ENCODE measurements at regions not wholly inside any gene's neighbourhood (a gene's known extent, or its start where the extent isn't known, plus 50 kb on each side); places are given as distances from the start of the nearest gene placed in this dataset.

- Mint-ChIP-seq H3K27me3 (no peaks in the 10 kb centered on the region), H3K9me3 (peaks cover 5 to 10% of the 10 kb centered on the region in 2 donors), H3K4me1 (peaks cover 10% of the 10 kb centered on the region), H3K4me3 (no peak overlapping the region), H3K27ac (no peak overlapping the region)
- ATAC-seq (no peak), DNase-seq (no peak)
These were observed 64.9 kb upstream of the CPEB4 start for GRCh38 chr5:173823274-173823644.

GRCh38 chr5:173823721-173824567, 64.2 kb upstream of the CPEB4 start:
- Mint-ChIP-seq H3K4me1 (peaks cover 10% of the 10 kb centered on the region), H3K4me3 (no peak overlapping the region), H3K27me3 (no peaks in the 10 kb centered on the region), H3K27ac (no peak overlapping the region), H3K9me3 (peaks cover 8 to 14% of the 10 kb centered on the region in 2 donors)
- no peak for DNase-seq
- no peak for ATAC-seq

- H3K4me3 Mint-ChIP-seq, result no peak overlapping the region
- H3K9me3 Mint-ChIP-seq, result peaks cover 8% of the 10 kb centered on the region in 2 donors
- H3K27ac Mint-ChIP-seq, result no peak overlapping the region
- no peak for DNase-seq
- H3K27me3 Mint-ChIP-seq, result no peaks in the 10 kb centered on the region
- peaks cover 10% of the 10 kb centered on the region for H3K4me1 Mint-ChIP-seq
- ATAC-seq, result no peak
These were observed 62.8 kb upstream of the CPEB4 start for GRCh38 chr5:173825215-173825865.

- Mint-ChIP-seq H3K4me3 (no peak overlapping the region), H3K27ac (no peak overlapping the region), H3K4me1 (peaks cover 6% of the 10 kb centered on the region), H3K27me3 (no peaks in the 10 kb centered on the region), H3K9me3 (peaks cover 8% of the 10 kb centered on the region in 2 donors)
- ATAC-seq (no peak), DNase-seq (no peak)
These were observed 62.1 kb upstream of the CPEB4 start for GRCh38 chr5:173826086-173826427.

GRCh38 chr5:173826428-173827350, 61.5 kb upstream of the CPEB4 start:
- DNase-seq, result no peak
- Mint-ChIP-seq H3K27ac (no peak overlapping the region), H3K4me3 (no peak overlapping the region), H3K27me3 (no peaks in the 10 kb centered on the region), H3K4me1 (no peaks in the 10 kb centered on the region), H3K9me3 (peaks cover 8% of the 10 kb centered on the region in 2 donors)
- ATAC-seq, result no peak

- peaks cover 8% of the 10 kb centered on the region in 2 donors for H3K9me3 Mint-ChIP-seq
- DNase-seq (no peak), ATAC-seq (no peak)
- no peak overlapping the region for H3K4me3 Mint-ChIP-seq
- no peaks in the 10 kb centered on the region for H3K4me1 Mint-ChIP-seq
- peak overlapping the region in 1 of 2 donors; percentile 12 for H3K27ac Mint-ChIP-seq
- H3K27me3 Mint-ChIP-seq, result no peaks in the 10 kb centered on the region
These were observed 59.2 kb upstream of the CPEB4 start for GRCh38 chr5:173828952-173829351.

GRCh38 chr5:173829826-173830225, 58.3 kb upstream of the CPEB4 start:
- Mint-ChIP-seq H3K9me3 (peaks cover 8% of the 10 kb centered on the region in 2 donors), H3K27ac (peak overlapping the region in 1 of 2 donors; percentile 27), H3K27me3 (no peaks in the 10 kb centered on the region), H3K4me3 (no peak overlapping the region), H3K4me1 (no peaks in the 10 kb centered on the region)
- DNase-seq, result no peak
- ATAC-seq, result no peak

GRCh38 chr5:173830421-173830820, 57.7 kb upstream of the CPEB4 start:
- Mint-ChIP-seq H3K4me1 (no peaks in the 10 kb centered on the region), H3K27me3 (no peaks in the 10 kb centered on the region), H3K4me3 (no peak overlapping the region), H3K9me3 (peaks cover 8% of the 10 kb centered on the region in 2 donors), H3K27ac (no peak overlapping the region)
- no peak for DNase-seq
- no peak for ATAC-seq

- no peak for DNase-seq
- peaks cover 8% of the 10 kb centered on the region in 2 donors for H3K9me3 Mint-ChIP-seq
- no peak for ATAC-seq
- peak overlapping the region in 1 of 2 donors; percentile 55 for H3K27ac Mint-ChIP-seq
- H3K4me3 Mint-ChIP-seq, result no peak overlapping the region
- no peaks in the 10 kb centered on the region for H3K4me1 Mint-ChIP-seq
- no peaks in the 10 kb centered on the region for H3K27me3 Mint-ChIP-seq
These were observed 56.8 kb upstream of the CPEB4 start for GRCh38 chr5:173831196-173831914.

- no peak for ATAC-seq
- Mint-ChIP-seq H3K4me3 (no peak overlapping the region), H3K4me1 (no peaks in the 10 kb centered on the region), H3K27me3 (no peaks in the 10 kb centered on the region), H3K9me3 (peaks cover 8% of the 10 kb centered on the region in 2 donors), H3K27ac (peak overlapping the region in 1 of 2 donors; percentile 1)
- DNase-seq, result no peak
These were observed 55.8 kb upstream of the CPEB4 start for GRCh38 chr5:173832386-173832785.

GRCh38 chr5:173833196-173833985, 54.8 kb upstream of the CPEB4 start:
- ATAC-seq (no peak), DNase-seq (no peak)
- H3K4me1 Mint-ChIP-seq, result no peaks in the 10 kb centered on the region
- no peak overlapping the region for H3K4me3 Mint-ChIP-seq
- peaks cover 1 to 3% of the 10 kb centered on the region in 2 donors for H3K9me3 Mint-ChIP-seq
- no peaks in the 10 kb centered on the region for H3K27me3 Mint-ChIP-seq
- H3K27ac Mint-ChIP-seq, result no peak overlapping the region

GRCh38 chr5:173834071-173834771, 53.9 kb upstream of the CPEB4 start:
- no peaks in the 10 kb centered on the region for H3K9me3 Mint-ChIP-seq

GRCh38 chr5:173835131-173835530, 53.0 kb upstream of the CPEB4 start:
- Mint-ChIP-seq H3K4me1 (no peaks in the 10 kb centered on the region), H3K27ac (no peak overlapping the region), H3K4me3 (no peak overlapping the region), H3K27me3 (no peaks in the 10 kb centered on the region), H3K9me3 (no peaks in the 10 kb centered on the region)
- no peak for DNase-seq
- no peak for ATAC-seq

More at GRCh38 chr5:173834071-173834771, 53.9 kb upstream of the CPEB4 start:
- Mint-ChIP-seq H3K4me1 (no peaks in the 10 kb centered on the region), H3K27ac (no peak overlapping the region), H3K27me3 (no peaks in the 10 kb centered on the region), H3K4me3 (no peak overlapping the region)
- ATAC-seq (no peak), DNase-seq (no peak)

- ATAC-seq, result no peak
- Mint-ChIP-seq H3K4me1 (no peaks in the 10 kb centered on the region), H3K9me3 (no peaks in the 10 kb centered on the region), H3K4me3 (no peak overlapping the region), H3K27ac (no peak overlapping the region), H3K27me3 (no peaks in the 10 kb centered on the region)
- no peak for DNase-seq
These were observed 52.5 kb upstream of the CPEB4 start for GRCh38 chr5:173835661-173836060.

All from stimulated activated naive CD8-positive, alpha-beta T cell treated with anti-CD3 and anti-CD28 coated beads, Interleukin-15, amount 100 ng/mL, for 72 hours (primary cell).